Lung (tissue), 11 donors: ENCODE measurements at regions not wholly inside any gene's neighbourhood (a gene's known extent, or its start where the extent isn't known, plus 50 kb on each side); places are given as distances from the start of the nearest gene placed in this dataset.

ENCODE experiments used
- ATAC-seq: fragments of 200-7000 bp; cut with Tn5 transposase; one replicate; pipeline ENCODE4 v1.9.1; 2020; ENCODE audit warnings: moderate number of reproducible peaks; ENCODE audit not compliant: insufficient read depth, low FRiP score
- DNase-seq, 3 donors: peaks; one replicate each; pipeline ENCODE4 v3.0.0-alpha.2; 2013 to 2017
- H3K27ac ChIP-seq, 2 donors: one replicate each; pipeline ENCODE4 v1.5.1; 2013; ENCODE audit warnings: mild to moderate bottlenecking in 2 of 2, moderate library complexity in 2 of 2, control low read depth in 1 of 2, inconsistent platforms in 1 of 2, low read depth in 1 of 2, low read length in 1 of 2
- H3K27me3 ChIP-seq, 3 donors: one replicate each; pipeline ENCODE4 v1.5.1; 2013; ENCODE audit warnings: low read length in 2 of 3; ENCODE audit not compliant: control insufficient read depth in 3 of 3, insufficient read depth in 3 of 3
- H3K36me3 ChIP-seq, 4 donors: one replicate each; pipeline ENCODE4 v1.5.1; 2013; ENCODE audit warnings: low read length in 4 of 4, mild to moderate bottlenecking in 1 of 4, moderate library complexity in 1 of 4; ENCODE audit not compliant: control insufficient read depth in 4 of 4, insufficient read depth in 4 of 4
- H3K4me1 ChIP-seq, 5 donors: one replicate each; pipeline ENCODE4 v1.5.1; 2013; ENCODE audit warnings: low read length in 5 of 5, mild to moderate bottlenecking in 2 of 5, moderate library complexity in 1 of 5; ENCODE audit not compliant: control insufficient read depth in 5 of 5, insufficient read depth in 5 of 5
- H3K4me3 ChIP-seq: one replicate; pipeline ENCODE4 v1.5.1; 2013; ENCODE audit warnings: mild to moderate bottlenecking, control low read depth, moderate library complexity
- H3K9ac ChIP-seq, 2 donors: one replicate each; pipeline ENCODE4 v1.5.1; 2013; ENCODE audit warnings: low read length in 2 of 2, control low read depth in 1 of 2; ENCODE audit not compliant: insufficient read depth in 1 of 2
- H3K9me3 ChIP-seq, 4 donors: one replicate each; pipeline ENCODE4 v1.5.1; 2013; ENCODE audit warnings: low read length in 3 of 4, mild to moderate bottlenecking in 1 of 4, moderate library complexity in 1 of 4; ENCODE audit not compliant: control insufficient read depth in 4 of 4, insufficient read depth in 3 of 4
- WGBS, 2 donors: extraction: QIAGEN DNeasy Blood & Tissue Kit; methylation state at CpG; one replicate each; pipeline ENCODE4 v1.1.7; 2013; 5-methylcytosine and 5-hydroxymethylcytosine counted together
- TF ChIP-seq, protein P1 (sequence below): IDR thresholded peaks from 2 replicates; pipeline ENCODE4 v1.5.1; 2012; ENCODE audit warnings: mild to moderate bottlenecking; ENCODE audit errors: control extremely low read depth, extremely low read depth
- donor health status: control.
- donor health status: control.
- donor health status: Bipolar disorder and iron deficiency.
- donor health status: healthy.
- donor health status: DM: yes; HTN: yes; CAD: no.

DNA sequence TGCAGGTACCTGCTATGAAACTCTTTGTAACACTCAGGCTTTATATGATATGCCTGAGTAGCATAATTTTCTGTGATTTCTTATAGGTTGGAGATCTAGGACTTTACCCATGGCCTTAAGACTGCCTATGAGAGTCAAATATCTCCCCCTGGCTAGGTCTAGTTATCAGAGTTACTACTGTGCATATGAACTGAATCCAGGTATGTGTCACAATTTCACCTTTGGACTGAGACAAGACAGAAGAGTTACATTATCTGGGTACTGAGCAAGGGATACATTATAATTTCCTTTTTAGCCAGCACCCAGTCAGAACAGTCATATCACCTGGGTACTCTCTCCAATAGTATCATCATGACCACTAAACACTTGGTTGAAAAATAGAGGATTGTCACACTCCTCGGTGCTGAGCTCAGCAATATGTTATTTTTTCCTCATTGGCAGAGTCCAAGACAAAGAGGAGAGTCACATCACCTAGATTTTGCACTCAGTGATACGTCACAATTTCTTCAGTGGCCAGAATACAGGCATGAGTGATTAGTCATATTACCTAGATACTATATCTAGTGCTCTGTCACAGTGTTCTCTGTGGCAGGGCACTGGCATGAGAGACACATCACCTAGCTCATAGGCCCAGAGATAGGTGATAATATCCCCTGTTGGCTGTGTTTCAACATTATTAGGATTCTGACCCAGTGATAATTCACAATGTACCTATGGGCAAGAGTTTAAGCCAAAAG, 1027.6 kb upstream of the AMELY start:
- 78% methylated on average over 2 of the region's 2 CpGs; no CpG with 5 or more reads in 1 of the 2 donors for WGBS, 2 donors

DNA sequence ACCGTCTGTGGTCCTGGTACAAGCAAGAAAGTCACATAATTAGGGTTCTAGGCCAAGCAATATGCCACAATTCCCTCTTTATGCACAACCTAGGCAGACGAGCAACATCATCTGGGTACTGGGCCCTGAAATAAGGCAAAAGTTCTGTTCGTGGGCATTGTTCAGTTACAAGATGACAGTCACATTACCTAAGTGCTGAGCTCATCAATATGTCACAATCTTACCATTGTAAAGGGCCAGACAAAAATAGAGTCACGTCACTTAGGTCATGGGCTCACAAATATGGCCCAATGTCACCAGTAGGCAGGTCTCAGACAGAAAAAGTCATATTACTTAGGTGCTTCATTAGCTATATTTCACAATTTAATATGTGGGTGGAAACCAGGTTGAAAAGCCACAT, 1025.3 kb upstream of the AMELY start:
- TF ChIP-seq, protein P1, sequence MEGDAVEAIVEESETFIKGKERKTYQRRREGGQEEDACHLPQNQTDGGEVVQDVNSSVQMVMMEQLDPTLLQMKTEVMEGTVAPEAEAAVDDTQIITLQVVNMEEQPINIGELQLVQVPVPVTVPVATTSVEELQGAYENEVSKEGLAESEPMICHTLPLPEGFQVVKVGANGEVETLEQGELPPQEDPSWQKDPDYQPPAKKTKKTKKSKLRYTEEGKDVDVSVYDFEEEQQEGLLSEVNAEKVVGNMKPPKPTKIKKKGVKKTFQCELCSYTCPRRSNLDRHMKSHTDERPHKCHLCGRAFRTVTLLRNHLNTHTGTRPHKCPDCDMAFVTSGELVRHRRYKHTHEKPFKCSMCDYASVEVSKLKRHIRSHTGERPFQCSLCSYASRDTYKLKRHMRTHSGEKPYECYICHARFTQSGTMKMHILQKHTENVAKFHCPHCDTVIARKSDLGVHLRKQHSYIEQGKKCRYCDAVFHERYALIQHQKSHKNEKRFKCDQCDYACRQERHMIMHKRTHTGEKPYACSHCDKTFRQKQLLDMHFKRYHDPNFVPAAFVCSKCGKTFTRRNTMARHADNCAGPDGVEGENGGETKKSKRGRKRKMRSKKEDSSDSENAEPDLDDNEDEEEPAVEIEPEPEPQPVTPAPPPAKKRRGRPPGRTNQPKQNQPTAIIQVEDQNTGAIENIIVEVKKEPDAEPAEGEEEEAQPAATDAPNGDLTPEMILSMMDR, result no peak
- Histone ChIP-seq H3K36me3 (no peaks in the 10 kb centered on the region), H3K4me3 (no peak overlapping the region), H3K4me1 (no peaks in the 10 kb centered on the region), H3K27ac (no peak overlapping the region), H3K9me3 (no peaks in the 10 kb centered on the region), H3K9ac (no peak overlapping the region), H3K27me3 (no peaks in the 10 kb centered on the region)
- ATAC-seq, result no peak
- DNase-seq, result no peak
- 71% methylated on average over 4 of the region's 4 CpGs; no CpG with 5 or more reads in 1 of the 2 donors for WGBS, 2 donors

More for the DNA sequence above, 1027.6 kb upstream of the AMELY start:
- Histone ChIP-seq H3K27me3 (no peaks in the 10 kb centered on the region), H3K9ac (no peak overlapping the region), H3K9me3 (no peaks in the 10 kb centered on the region), H3K36me3 (no peaks in the 10 kb centered on the region), H3K4me1 (no peaks in the 10 kb centered on the region), H3K27ac (no peak overlapping the region), H3K4me3 (no peak overlapping the region)
- DNase-seq (no peak), ATAC-seq (no peak)
- TF ChIP-seq, protein P1, result no peak

DNA sequence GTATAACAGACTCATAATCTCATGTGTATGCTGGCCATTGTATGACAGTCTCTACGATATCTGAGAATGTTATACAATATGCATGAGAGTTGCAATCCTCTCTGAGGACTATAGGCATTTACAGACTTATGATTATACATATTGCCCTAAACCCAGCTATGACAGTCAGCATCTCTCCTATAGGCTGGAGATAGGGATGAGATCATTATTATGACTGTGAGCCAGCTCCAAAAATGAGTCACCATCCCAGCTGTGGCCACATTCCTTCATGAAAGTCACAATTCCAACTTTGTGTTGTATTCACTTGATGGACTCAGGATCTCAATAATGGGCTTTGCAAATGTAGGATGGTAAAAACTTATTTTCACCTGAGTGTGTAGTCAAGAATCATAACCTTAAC, 1024.5 kb upstream of the AMELY start:
- no peaks in the 10 kb centered on the region for H3K27me3 ChIP-seq
- no peak overlapping the region for H3K4me3 ChIP-seq
- no peak overlapping the region for H3K27ac ChIP-seq
- 86% methylated on average over 1 of the region's 1 CpG; no CpG with 5 or more reads in 1 of the 2 donors for WGBS, 2 donors
- no peaks in the 10 kb centered on the region for H3K36me3 ChIP-seq
- TF ChIP-seq, protein P1, result no peak
- ATAC-seq, result no peak
- no peaks in the 10 kb centered on the region for H3K4me1 ChIP-seq
- no peak for DNase-seq
- no peaks in the 10 kb centered on the region for H3K9me3 ChIP-seq
- H3K9ac ChIP-seq, result no peak overlapping the region
